ENCODE measurements at regions not wholly inside any gene's neighbourhood (a gene's known extent, or its start where the extent isn't known, plus 50 kb on each side); places are given as distances from the start of the nearest gene placed in this dataset.

- no peak for DNase-seq
- H3K79me1 ChIP-seq (ENCODE audit: low read depth in 1 of 2, low read length in 2 of 2), result no peaks in the 10 kb centered on the region
- TF ChIP-seq POLR2A (IDR thresholded peaks at IDR 0.05; ENCODE audit: low read depth, low read length) (no peak), FOS (IDR thresholded peaks at IDR 0.05; ENCODE audit: low read depth, low read length) (no peak), CEBPB (IDR thresholded peaks at IDR 0.05; ENCODE audit: low read depth, low read length) (no peak), MAFK (IDR thresholded peaks at IDR 0.05; ENCODE audit: low read depth, low read length) (no peak), RFX5 (IDR thresholded peaks at IDR 0.05; ENCODE audit: low read depth, low read length) (no peak), RCOR1 (IDR thresholded peaks at IDR 0.05; ENCODE audit: insufficient replicate concordance, low read length) (no peak), NFE2L2 (IDR thresholded peaks at IDR 0.05; ENCODE audit: low read depth, low read length) (no peak), MAZ (IDR thresholded peaks at IDR 0.05; ENCODE audit: borderline replicate concordance, low read depth, low read length) (no peak), SMC3 (IDR thresholded peaks at IDR 0.05; ENCODE audit: low read depth, low read length) (no peak), BHLHE40 (IDR thresholded peaks at IDR 0.05; ENCODE audit: low read depth, low read length) (no peak), CHD1 (IDR thresholded peaks at IDR 0.05; ENCODE audit: low read depth, low read length) (no peak)
- TF ChIP-seq, protein P1, sequence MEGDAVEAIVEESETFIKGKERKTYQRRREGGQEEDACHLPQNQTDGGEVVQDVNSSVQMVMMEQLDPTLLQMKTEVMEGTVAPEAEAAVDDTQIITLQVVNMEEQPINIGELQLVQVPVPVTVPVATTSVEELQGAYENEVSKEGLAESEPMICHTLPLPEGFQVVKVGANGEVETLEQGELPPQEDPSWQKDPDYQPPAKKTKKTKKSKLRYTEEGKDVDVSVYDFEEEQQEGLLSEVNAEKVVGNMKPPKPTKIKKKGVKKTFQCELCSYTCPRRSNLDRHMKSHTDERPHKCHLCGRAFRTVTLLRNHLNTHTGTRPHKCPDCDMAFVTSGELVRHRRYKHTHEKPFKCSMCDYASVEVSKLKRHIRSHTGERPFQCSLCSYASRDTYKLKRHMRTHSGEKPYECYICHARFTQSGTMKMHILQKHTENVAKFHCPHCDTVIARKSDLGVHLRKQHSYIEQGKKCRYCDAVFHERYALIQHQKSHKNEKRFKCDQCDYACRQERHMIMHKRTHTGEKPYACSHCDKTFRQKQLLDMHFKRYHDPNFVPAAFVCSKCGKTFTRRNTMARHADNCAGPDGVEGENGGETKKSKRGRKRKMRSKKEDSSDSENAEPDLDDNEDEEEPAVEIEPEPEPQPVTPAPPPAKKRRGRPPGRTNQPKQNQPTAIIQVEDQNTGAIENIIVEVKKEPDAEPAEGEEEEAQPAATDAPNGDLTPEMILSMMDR (conservative IDR thresholded peaks at IDR 0.05; ENCODE audit: low read depth, low read length), result no peak
- TF ChIP-seq, protein P2, sequence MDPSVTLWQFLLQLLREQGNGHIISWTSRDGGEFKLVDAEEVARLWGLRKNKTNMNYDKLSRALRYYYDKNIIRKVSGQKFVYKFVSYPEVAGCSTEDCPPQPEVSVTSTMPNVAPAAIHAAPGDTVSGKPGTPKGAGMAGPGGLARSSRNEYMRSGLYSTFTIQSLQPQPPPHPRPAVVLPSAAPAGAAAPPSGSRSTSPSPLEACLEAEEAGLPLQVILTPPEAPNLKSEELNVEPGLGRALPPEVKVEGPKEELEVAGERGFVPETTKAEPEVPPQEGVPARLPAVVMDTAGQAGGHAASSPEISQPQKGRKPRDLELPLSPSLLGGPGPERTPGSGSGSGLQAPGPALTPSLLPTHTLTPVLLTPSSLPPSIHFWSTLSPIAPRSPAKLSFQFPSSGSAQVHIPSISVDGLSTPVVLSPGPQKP (IDR thresholded peaks at IDR 0.05; ENCODE audit: borderline replicate concordance, low read depth, low read length), result no peak
- TF ChIP-seq, protein P3, sequence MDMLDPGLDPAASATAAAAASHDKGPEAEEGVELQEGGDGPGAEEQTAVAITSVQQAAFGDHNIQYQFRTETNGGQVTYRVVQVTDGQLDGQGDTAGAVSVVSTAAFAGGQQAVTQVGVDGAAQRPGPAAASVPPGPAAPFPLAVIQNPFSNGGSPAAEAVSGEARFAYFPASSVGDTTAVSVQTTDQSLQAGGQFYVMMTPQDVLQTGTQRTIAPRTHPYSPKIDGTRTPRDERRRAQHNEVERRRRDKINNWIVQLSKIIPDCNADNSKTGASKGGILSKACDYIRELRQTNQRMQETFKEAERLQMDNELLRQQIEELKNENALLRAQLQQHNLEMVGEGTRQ (IDR thresholded peaks at IDR 0.05; ENCODE audit: low read depth, low read length), result no peak
- H2AFZ ChIP-seq (replicated peaks; ENCODE audit: low read length, poor library complexity), result no peak overlapping the region
- no peaks in the 10 kb centered on the region for H3K27me3 ChIP-seq (ENCODE audit: control insufficient read depth, insufficient read depth, low read length)
- no peak overlapping the region for H3K23ac ChIP-seq (ENCODE audit: low read depth, low read length)
- no peak overlapping the region for H4K91ac ChIP-seq (ENCODE audit: insufficient read depth, low read depth, low read length)
- H3K36me3 ChIP-seq (ENCODE audit: control insufficient read depth, insufficient read depth, low read length), result no peaks in the 10 kb centered on the region
- dilution Hi-C loops (cut with HindIII; ENCODE audit: low sequenced_read_pairs, unreplicated experiment) (no loop called here), intact Hi-C loops (cut with micrococcal nuclease) (no loop called here), in situ Hi-C loops (cut with MboI; ENCODE audit: low sequenced_read_pairs) (no loop called here)
- H3K56ac ChIP-seq (ENCODE audit: extremely low read depth, insufficient read depth, low read length), result no peak overlapping the region
- H4K5ac ChIP-seq (ENCODE audit: low read depth, low read length), result no peak overlapping the region
- H3K27ac ChIP-seq (ENCODE audit: insufficient read depth, low read length), result no peak overlapping the region
- no peak overlapping the region for H3K4me3 ChIP-seq (ENCODE audit: insufficient read depth, low read depth, low read length)
- H3K4me1 ChIP-seq (ENCODE audit: control insufficient read depth, insufficient read depth, low read length), result no peaks in the 10 kb centered on the region
- no peak overlapping the region for H3K18ac ChIP-seq (ENCODE audit: low read depth, low read length)
- ChIA-PET CTCF (no interaction called here), POLR2A (ENCODE audit: unreplicated experiment) (interaction anchor here (0.6 kb wide), 1 partner anchor 1030 kb away, joined by 3 read pairs; the partner anchor contains the start of gene ZKSCAN8)
- no peaks in the 10 kb centered on the region for H4K20me1 ChIP-seq (ENCODE audit: insufficient read depth, low read length)
- no peak overlapping the region for H2BK20ac ChIP-seq (ENCODE audit: low read depth, low read length)
- no peak for ATAC-seq (ENCODE audit: low read depth)
- no peak overlapping the region for H3K4me2 ChIP-seq (ENCODE audit: low read depth, low read length)
- H2BK15ac ChIP-seq (ENCODE audit: low read depth, low read length), result no peak overlapping the region
- no peaks in the 10 kb centered on the region for H3K9me1 ChIP-seq (ENCODE audit: insufficient read depth, low read length)
- no peak overlapping the region for H2BK5ac ChIP-seq (ENCODE audit: low read depth, low read length, poor library complexity, severe bottlenecking)
- BruUV-seq (replicated peaks), result no TSS peak
- no peak overlapping the region for H3K9ac ChIP-seq (ENCODE audit: low read depth, low read length)
- no peak overlapping the region for H2BK120ac ChIP-seq (ENCODE audit: low read depth, low read length)
- WGBS, 2 experiments (ENCODE audit: extremely low coverage in 2 of 2, insufficient read length in 1 of 2), result no CpG with 5 or more reads among the region's 2 CpGs
- peaks cover 3% of the 10 kb centered on the region; the same call in 1 of the 2 replicates for H3K9me3 ChIP-seq (ENCODE audit: control insufficient read depth, insufficient read depth, low read length)
- H4K8ac ChIP-seq (ENCODE audit: low read depth in 2 of 2, low read length in 2 of 2), result no peak overlapping the region
- no peak overlapping the region for H3K4ac ChIP-seq (ENCODE audit: low read depth, low read length)
- H2AK9ac ChIP-seq (replicated peaks; ENCODE audit: low read depth, low read length, poor library complexity), result no peak overlapping the region
- no peak overlapping the region for H2AK5ac ChIP-seq (ENCODE audit: low read depth, low read length)
- no peak overlapping the region for H3K14ac ChIP-seq (replicated peaks; ENCODE audit: low read depth, low read length)
These were observed 135.8 kb upstream of the PRSS16 start for GRCh38 chr6:27111743-27112142.

All from IMR-90 (cell line).